H1 (cell line): ENCODE measurements at regions not wholly inside any gene's neighbourhood (a gene's known extent, or its start where the extent isn't known, plus 50 kb on each side); places are given as distances from the start of the nearest gene placed in this dataset.

Experiments used
- CTCF ChIA-PET: fragments of 300-600 bp; sonication (Branson Sonifier 250); formaldehyde crosslinking; loops from one replicate; lab custom pipeline; 2021; ENCODE audit not compliant: partially characterized antibody; lab: Charles Lee
- POLR2A ChIA-PET: fragments of 300-600 bp; sonication (Branson Sonifier 250); formaldehyde crosslinking; loops from one replicate; lab custom pipeline; 2021; ENCODE audit warnings: inconsistent platforms; ENCODE audit not compliant: partially characterized antibody; lab: Charles Lee
- DNase-seq, 2 experiments: peaks; one replicate each; pipeline versions ENCODE4 v3.0.0 to v3.0.0-alpha.2; 2010 to 2022; ENCODE audit warnings: low spot score in 2 of 2, low read depth in 1 of 2, mixed read lengths in 1 of 2
- FAIRE-seq: peaks from 2 replicates; lab custom pipeline; 2011; peaks lifted over from hg19 to GRCh38; lab: Jason Lieb, UNC
- H2AFZ ChIP-seq: 2 replicates; pipeline ENCODE4 v1.8.1; 2012; ENCODE audit warnings: low read length, inconsistent platforms
- H2AK5ac ChIP-seq: 2 replicates; pipeline ENCODE4 v1.6.1; 2013; ENCODE audit warnings: low read depth, low read length
- H2BK120ac ChIP-seq: replicated peaks from 2 replicates; pipeline ENCODE3; 2013; ENCODE audit warnings: low read depth, low read length, inconsistent platforms
- H2BK12ac ChIP-seq: 2 replicates; pipeline ENCODE4 v1.6.1; 2013; ENCODE audit warnings: low read depth, low read length
- H2BK15ac ChIP-seq: 2 replicates; pipeline ENCODE4 v1.6.1; 2013; ENCODE audit warnings: low read length
- H2BK20ac ChIP-seq: 2 replicates; pipeline ENCODE4 v1.6.1; 2013; ENCODE audit warnings: low read length
- H2BK5ac ChIP-seq: 2 replicates; pipeline ENCODE4 v1.6.1; 2013; ENCODE audit warnings: low read depth, low read length
- H3K14ac ChIP-seq: 2 replicates; pipeline ENCODE4 v1.6.1; 2013; ENCODE audit warnings: inconsistent platforms; ENCODE audit not compliant: insufficient read length
- H3K18ac ChIP-seq: 2 replicates; pipeline ENCODE4 v1.6.1; 2013; ENCODE audit warnings: low read length; ENCODE audit errors: extremely low read depth
- H3K23ac ChIP-seq: 2 replicates; pipeline ENCODE4 v1.6.1; 2013; ENCODE audit warnings: inconsistent platforms; ENCODE audit not compliant: insufficient read length
- H3K23me2 ChIP-seq: 2 replicates; pipeline ENCODE4 v1.6.1; 2013; ENCODE audit warnings: low read depth, low read length
- H3K27ac ChIP-seq: 2 replicates; pipeline ENCODE4 v1.6.1; 2011; ENCODE audit warnings: low read depth, low read length, inconsistent platforms
- H3K27me3 ChIP-seq, 4 experiments: replicated peaks in 1 of 4; 1 replicate in 1 of 4; 2 replicates in 3 of 4; pipeline versions ENCODE4 v1.6.1 to v1.8.1; 2011 to 2013; ENCODE audit warnings: low read length in 3 of 4, mild to moderate bottlenecking in 3 of 4, inconsistent platforms in 2 of 4, mixed read lengths in 2 of 4, moderate library complexity in 1 of 4; ENCODE audit not compliant: control insufficient read depth in 3 of 4, insufficient read depth in 3 of 4; ENCODE audit errors: extremely low read depth in 1 of 4
- H3K36me3 ChIP-seq, 4 experiments: 2 replicates each; pipeline versions ENCODE4 v1.6.1 to v1.8.1; 2011 to 2013; ENCODE audit warnings: mild to moderate bottlenecking in 4 of 4, low read length in 3 of 4, moderate library complexity in 2 of 4, control low read depth in 1 of 4, inconsistent platforms in 1 of 4; ENCODE audit not compliant: insufficient read depth in 4 of 4, control insufficient read depth in 2 of 4
- H3K4ac ChIP-seq: replicated peaks from 2 replicates; pipeline ENCODE3; 2013; ENCODE audit warnings: low read length, low read depth, mixed read lengths, inconsistent platforms; ENCODE audit not compliant: insufficient read length
- H3K4me1 ChIP-seq, 4 experiments: replicated peaks in 1 of 4; 1 replicate in 1 of 4; 2 replicates in 3 of 4; pipeline versions ENCODE4 v1.6.1 to v1.8.1; 2011 to 2013; ENCODE audit warnings: low read length in 3 of 4, inconsistent platforms in 2 of 4, mixed read lengths in 1 of 4; ENCODE audit not compliant: insufficient read depth in 4 of 4, control insufficient read depth in 3 of 4
- H3K4me2 ChIP-seq, 2 experiments: 2 replicates each; pipeline versions ENCODE4 v1.6.1 to v1.8.1; 2011 to 2013; ENCODE audit warnings: low read depth in 2 of 2, low read length in 2 of 2, control low read depth in 1 of 2, inconsistent platforms in 1 of 2, mild to moderate bottlenecking in 1 of 2; ENCODE audit not compliant: insufficient read depth in 1 of 2
- H3K4me3 ChIP-seq, 4 experiments: fragments of 200-600, 300-600 bp in 1 of 4; sonication (generic), shearing (Covaris generic), sonication (Bioruptor Twin) in 1 of 4; 2 replicates each; pipeline versions ENCODE4 v1.5.1 to v1.8.1; 2011 to 2016; ENCODE audit warnings: low read length in 4 of 4, low read depth in 3 of 4, control low read depth in 2 of 4, inconsistent platforms in 2 of 4, mild to moderate bottlenecking in 2 of 4, mixed read lengths in 1 of 4, moderate library complexity in 1 of 4; ENCODE audit not compliant: insufficient read depth in 2 of 4; ENCODE audit errors: extremely low read depth in 1 of 4
- H3K56ac ChIP-seq: replicated peaks from 2 replicates; pipeline ENCODE3; 2013; ENCODE audit warnings: low read depth, mild to moderate bottlenecking, mixed read lengths, low read length, inconsistent platforms; ENCODE audit not compliant: insufficient read length
- H3K79me1 ChIP-seq: 2 replicates; pipeline ENCODE4 v1.6.1; 2013; ENCODE audit warnings: low read depth, low read length, control low read depth
- H3K79me2 ChIP-seq, 2 experiments: 2 replicates each; pipeline versions ENCODE4 v1.6.1 to v1.8.1; 2012 to 2013; ENCODE audit warnings: low read length in 2 of 2, mild to moderate bottlenecking in 2 of 2, inconsistent platforms in 1 of 2; ENCODE audit not compliant: insufficient read depth in 2 of 2, control insufficient read depth in 1 of 2
- H3K9ac ChIP-seq, 4 experiments: replicated peaks in 1 of 4; 1 replicate in 1 of 4; 2 replicates in 3 of 4; pipeline versions ENCODE4 v1.6.1 to v1.8.1; 2011 to 2013; ENCODE audit warnings: low read depth in 3 of 4, low read length in 3 of 4, control low read depth in 2 of 4, mild to moderate bottlenecking in 2 of 4, moderate library complexity in 2 of 4, inconsistent platforms in 1 of 4; ENCODE audit errors: extremely low read depth in 1 of 4
- H3K9me3 ChIP-seq, 2 experiments: 2 replicates each; pipeline versions ENCODE4 v1.6.1 to v1.8.1; 2012 to 2013; ENCODE audit warnings: mild to moderate bottlenecking in 2 of 2, moderate library complexity in 2 of 2, control low read depth in 1 of 2, inconsistent platforms in 1 of 2, low read depth in 1 of 2, low read length in 1 of 2, mixed read lengths in 1 of 2; ENCODE audit not compliant: insufficient read depth in 2 of 2
- H4K20me1 ChIP-seq, 2 experiments: replicated peaks in 1 of 2; 2 replicates each; pipeline versions ENCODE3 to v1.8.1; 2011 to 2013; ENCODE audit warnings: inconsistent platforms in 2 of 2, low read length in 2 of 2, mild to moderate bottlenecking in 1 of 2; ENCODE audit not compliant: insufficient read depth in 2 of 2, control insufficient read depth in 1 of 2
- H4K5ac ChIP-seq: 2 replicates; pipeline ENCODE4 v1.6.1; 2013; ENCODE audit warnings: low read length, low read depth, mixed read lengths, inconsistent platforms; ENCODE audit not compliant: insufficient read length
- H4K8ac ChIP-seq: 2 replicates; pipeline ENCODE4 v1.8.0; 2013; ENCODE audit warnings: mild to moderate bottlenecking, moderate library complexity, low read length, inconsistent platforms; ENCODE audit not compliant: insufficient read depth; ENCODE audit errors: extremely low read depth
- H4K91ac ChIP-seq: replicated peaks from 2 replicates; pipeline ENCODE3; 2013; ENCODE audit warnings: low read length, mixed read lengths, inconsistent platforms; ENCODE audit not compliant: insufficient read length
- BACH1 ChIP-seq: IDR thresholded peaks from 2 replicates; pipeline ENCODE4 v1.6.1; 2012; ENCODE audit warnings: low read length, improper control_type of control experiment
- CBX5 ChIP-seq: fragments of 300-800, 300-1000 bp; sonication (generic); IDR thresholded peaks from 2 replicates; pipeline ENCODE4 v1.7.1; 2016; ENCODE audit warnings: antibody characterized with exemption, low read length, low read depth
- CREB1 ChIP-seq: IDR thresholded peaks from 2 replicates; pipeline ENCODE4 v1.6.1; 2012; ENCODE audit warnings: inconsistent platforms
- EP300 ChIP-seq, 2 experiments: IDR thresholded peaks; 1 replicate in 1 of 2; 2 replicates in 1 of 2; pipeline ENCODE4 v1.6.1; 2011 to 2012; ENCODE audit warnings: low read depth in 2 of 2, low read length in 2 of 2, mild to moderate bottlenecking in 2 of 2, borderline replicate concordance in 1 of 2, inconsistent platforms in 1 of 2, moderate library complexity in 1 of 2
- RFX5 ChIP-seq: IDR thresholded peaks from 2 replicates; pipeline ENCODE4 v1.6.1; 2011; ENCODE audit warnings: low read depth, low read length, improper control_type of control experiment, borderline replicate concordance
- RNF2 ChIP-seq: fragments of 200-900, 300-1000 bp; sonication (generic); IDR thresholded peaks from 2 replicates; pipeline ENCODE4 v1.7.1; 2016; ENCODE audit warnings: borderline replicate concordance, low read depth, mild to moderate bottlenecking, antibody characterized with exemption, low read length; ENCODE audit not compliant: poor library complexity, severe bottlenecking; ENCODE audit errors: missing control alignments
- SIX5 ChIP-seq: IDR thresholded peaks from 2 replicates; pipeline ENCODE4 v1.6.1; 2011; ENCODE audit warnings: mild to moderate bottlenecking, low read depth, low read length
- SP2 ChIP-seq: IDR thresholded peaks from 2 replicates; pipeline ENCODE4 v1.6.1; 2012; ENCODE audit warnings: mild to moderate bottlenecking, low read length, inconsistent platforms
- WGBS, 2 experiments: shearing (Covaris generic) in 1 of 2; methylation state at CpG; one replicate each; pipeline versions ENCODE4 v1.1.6 to v1.1.7; 2013 to 2015; ENCODE audit warnings: low lambda C conversion rate in 2 of 2, mixed read lengths in 2 of 2, inconsistent platforms in 1 of 2, low coverage in 1 of 2, missing lambda C conversion rate in 1 of 2; ENCODE audit not compliant: insufficient replicate concordance in 2 of 2, insufficient coverage in 1 of 2, insufficient read length in 1 of 2; ENCODE audit errors: extremely low coverage in 1 of 2, missing lambda C conversion rate in 1 of 2; 5-methylcytosine and 5-hydroxymethylcytosine counted together
- TF ChIP-seq, protein P1 (sequence below): IDR thresholded peaks from 2 replicates; pipeline ENCODE4 v1.6.1; 2012; ENCODE audit warnings: low read length, inconsistent platforms
- TF ChIP-seq, protein P2 (sequence below), 3 experiments: IDR thresholded peaks; 1 replicate in 2 of 3; 2 replicates in 1 of 3; pipeline versions ENCODE4 v1.5.1 to v1.6.1; 2011; ENCODE audit warnings: low read length in 3 of 3, mild to moderate bottlenecking in 3 of 3, inconsistent platforms in 2 of 3, low read depth in 1 of 3, moderate library complexity in 1 of 3; ENCODE audit not compliant: insufficient read depth in 1 of 3; ENCODE audit errors: control extremely low read depth in 1 of 3

DNA sequence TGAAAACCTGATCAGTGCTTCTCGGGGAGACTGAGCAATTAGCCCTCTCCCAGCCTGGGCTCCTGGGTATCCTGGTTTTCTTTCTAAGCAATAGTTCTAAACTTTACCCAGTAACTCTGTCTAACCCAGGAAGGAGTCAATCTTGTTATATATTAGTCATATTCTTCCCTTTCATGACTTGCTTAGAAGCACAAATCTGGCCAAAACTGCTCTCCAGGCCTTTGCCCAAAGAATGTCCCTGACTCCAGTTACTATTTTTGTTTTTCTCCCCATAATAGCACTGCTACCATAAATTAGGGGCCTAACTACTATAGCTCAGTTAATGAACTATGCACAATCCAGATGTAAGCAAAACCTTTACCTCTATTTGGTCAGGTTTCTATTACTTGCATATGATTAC, 355.8 kb upstream of the HTR2A start:
- Histone ChIP-seq H3K79me2 (no peaks in the 10 kb centered on the region), H3K4me2 (no peak overlapping the region), H2BK20ac (no peak overlapping the region), H2BK15ac (no peak overlapping the region), H3K4me3 (no peak overlapping the region), H4K20me1 (no peaks in the 10 kb centered on the region), H3K9ac (no peak overlapping the region), H2BK12ac (no peak overlapping the region), H2BK120ac (no peak overlapping the region), H2BK5ac (no peak overlapping the region), H3K27ac (no peak overlapping the region), H3K4ac (no peak overlapping the region), H3K4me1 (no peaks in the 10 kb centered on the region), H3K14ac (no peak overlapping the region), H4K8ac (no peak overlapping the region), H3K79me1 (no peaks in the 10 kb centered on the region), H3K9me3 (no peaks in the 10 kb centered on the region), H3K23ac (no peak overlapping the region), H3K27me3 (no peaks in the 10 kb centered on the region), H3K23me2 (no peaks in the 10 kb centered on the region), H3K18ac (no peak overlapping the region), H4K91ac (no peak overlapping the region), H4K5ac (no peak overlapping the region), H3K56ac (no peak overlapping the region), H2AFZ (no peak overlapping the region), H3K36me3 (no peaks in the 10 kb centered on the region), H2AK5ac (no peak overlapping the region)
- DNase-seq, result no peak
- TF ChIP-seq, protein P1, sequence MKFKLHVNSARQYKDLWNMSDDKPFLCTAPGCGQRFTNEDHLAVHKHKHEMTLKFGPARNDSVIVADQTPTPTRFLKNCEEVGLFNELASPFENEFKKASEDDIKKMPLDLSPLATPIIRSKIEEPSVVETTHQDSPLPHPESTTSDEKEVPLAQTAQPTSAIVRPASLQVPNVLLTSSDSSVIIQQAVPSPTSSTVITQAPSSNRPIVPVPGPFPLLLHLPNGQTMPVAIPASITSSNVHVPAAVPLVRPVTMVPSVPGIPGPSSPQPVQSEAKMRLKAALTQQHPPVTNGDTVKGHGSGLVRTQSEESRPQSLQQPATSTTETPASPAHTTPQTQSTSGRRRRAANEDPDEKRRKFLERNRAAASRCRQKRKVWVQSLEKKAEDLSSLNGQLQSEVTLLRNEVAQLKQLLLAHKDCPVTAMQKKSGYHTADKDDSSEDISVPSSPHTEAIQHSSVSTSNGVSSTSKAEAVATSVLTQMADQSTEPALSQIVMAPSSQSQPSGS, result no peak
- TF ChIP-seq BACH1 (no peak), RNF2 (no peak), SP2 (no peak), CBX5 (no peak), RFX5 (no peak), EP300 (IDR thresholded peaks at IDR 0.05; ENCODE audit: borderline replicate concordance in 1 of 2, low read depth in 2 of 2, low read length in 2 of 2) (no peak), SIX5 (no peak), CREB1 (no peak)
- TF ChIP-seq, protein P2, sequence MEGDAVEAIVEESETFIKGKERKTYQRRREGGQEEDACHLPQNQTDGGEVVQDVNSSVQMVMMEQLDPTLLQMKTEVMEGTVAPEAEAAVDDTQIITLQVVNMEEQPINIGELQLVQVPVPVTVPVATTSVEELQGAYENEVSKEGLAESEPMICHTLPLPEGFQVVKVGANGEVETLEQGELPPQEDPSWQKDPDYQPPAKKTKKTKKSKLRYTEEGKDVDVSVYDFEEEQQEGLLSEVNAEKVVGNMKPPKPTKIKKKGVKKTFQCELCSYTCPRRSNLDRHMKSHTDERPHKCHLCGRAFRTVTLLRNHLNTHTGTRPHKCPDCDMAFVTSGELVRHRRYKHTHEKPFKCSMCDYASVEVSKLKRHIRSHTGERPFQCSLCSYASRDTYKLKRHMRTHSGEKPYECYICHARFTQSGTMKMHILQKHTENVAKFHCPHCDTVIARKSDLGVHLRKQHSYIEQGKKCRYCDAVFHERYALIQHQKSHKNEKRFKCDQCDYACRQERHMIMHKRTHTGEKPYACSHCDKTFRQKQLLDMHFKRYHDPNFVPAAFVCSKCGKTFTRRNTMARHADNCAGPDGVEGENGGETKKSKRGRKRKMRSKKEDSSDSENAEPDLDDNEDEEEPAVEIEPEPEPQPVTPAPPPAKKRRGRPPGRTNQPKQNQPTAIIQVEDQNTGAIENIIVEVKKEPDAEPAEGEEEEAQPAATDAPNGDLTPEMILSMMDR (IDR thresholded peaks at IDR 0.05; ENCODE audit: control extremely low read depth in 1 of 3, insufficient read depth in 1 of 3, low read depth in 1 of 3, low read length in 3 of 3), result no peak
- POLR2A ChIA-PET, result no interaction called here
- CTCF ChIA-PET, result no interaction called here
- WGBS, 2 experiments, result 94% methylated on average over 1 of the region's 1 CpG; no CpG with 5 or more reads in 1 of the 2 experiments
- no peak for FAIRE-seq
